Uterus (tissue), 2 donors: ENCODE measurements at regions not wholly inside any gene's neighbourhood (a gene's known extent, or its start where the extent isn't known, plus 50 kb on each side); places are given as distances from the start of the nearest gene placed in this dataset.

Source experiments
- CTCF ChIP-seq, 4 experiments: fragments of 200-600 bp in 2 of 4; fragments of 450-650 bp in 2 of 4; sonication (generic) in 2 of 4; IDR thresholded peaks; one replicate each; pipeline ENCODE4 v1.5.1; 2016 to 2019; ENCODE audit warnings: antibody characterized with exemption in 4 of 4, mild to moderate bottlenecking in 2 of 4, moderate library complexity in 1 of 4
- POLR2A ChIP-seq, 2 donors: fragments of 450-650 bp; IDR thresholded peaks; one replicate each; pipeline ENCODE4 v1.6.1; 2016; ENCODE audit warnings: antibody characterized with exemption in 2 of 2, mild to moderate bottlenecking in 1 of 2, moderate library complexity in 1 of 2

GRCh38 chr9:113652355-113653152, 189.0 kb downstream of the RGS3 start:
- no peak for TF ChIP-seq CTCF (IDR thresholded peaks at IDR 0.05)
- no peak for TF ChIP-seq POLR2A (IDR thresholded peaks at IDR 0.05)
